GM18519 (cell line): ENCODE measurements at regions not wholly inside any gene's neighbourhood (a gene's known extent, or its start where the extent isn't known, plus 50 kb on each side); places are given as distances from the start of the nearest gene placed in this dataset.

ENCODE experiments used
- ATAC-seq: cut with Tn5 transposase; IDR thresholded peaks from one replicate; pipeline ENCODE4 v1.9.1; 2021; ENCODE audit warnings: mild to moderate bottlenecking, moderate library complexity; ENCODE audit not compliant: unreplicated experiment, low FRiP score

DNA sequence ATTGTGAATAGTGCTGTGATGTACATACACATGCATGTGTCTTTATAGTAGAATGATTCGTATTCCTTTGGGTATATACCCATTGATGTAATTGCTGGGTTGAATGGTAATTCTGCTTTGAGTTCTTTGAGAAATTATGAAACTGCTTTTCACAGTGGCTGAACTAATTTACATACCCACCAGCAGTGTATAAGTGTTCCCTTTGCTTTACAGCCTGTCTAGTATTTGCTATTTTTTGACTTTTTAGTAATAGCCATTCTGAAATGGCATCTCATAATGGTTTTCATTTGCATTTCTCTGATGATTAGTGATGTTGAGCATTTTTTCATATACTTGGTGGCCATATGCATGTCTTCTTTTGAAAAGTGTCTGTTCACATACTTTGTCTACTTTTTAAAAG, 54.5 kb upstream of the FAM78B start:
- ATAC-seq = peak; percentile 54

DNA sequence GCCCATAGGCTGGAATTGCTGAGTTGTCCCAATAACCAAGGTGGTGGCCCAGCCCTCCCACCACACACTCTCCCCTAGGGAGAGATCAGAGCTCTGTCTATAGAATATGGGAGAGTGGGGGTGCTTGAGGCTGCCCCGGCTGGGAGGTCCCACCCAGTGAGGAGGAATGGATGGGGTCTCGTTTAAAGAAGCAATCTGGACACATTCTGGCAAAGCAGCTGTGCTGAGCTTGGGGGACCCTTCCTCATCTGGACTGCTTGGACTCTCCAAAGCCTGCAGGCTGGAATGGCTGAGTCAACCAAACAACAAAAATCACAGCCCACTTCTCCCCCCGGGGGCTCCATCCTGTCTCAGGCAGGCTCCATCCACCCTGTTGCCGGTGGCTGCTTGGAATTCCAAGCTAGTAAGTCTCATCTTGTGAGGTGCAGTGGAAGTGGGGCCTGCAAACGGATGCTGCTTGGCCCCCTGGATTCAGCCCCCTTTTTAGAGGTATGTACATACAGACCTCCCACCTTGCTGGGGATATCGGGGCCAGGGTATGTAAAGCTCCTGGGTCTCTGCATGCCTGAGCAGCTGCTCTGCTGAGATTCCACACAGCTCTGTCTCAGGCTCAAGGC, 67.1 kb upstream of the FAM78B start:
- no peak for ATAC-seq

DNA sequence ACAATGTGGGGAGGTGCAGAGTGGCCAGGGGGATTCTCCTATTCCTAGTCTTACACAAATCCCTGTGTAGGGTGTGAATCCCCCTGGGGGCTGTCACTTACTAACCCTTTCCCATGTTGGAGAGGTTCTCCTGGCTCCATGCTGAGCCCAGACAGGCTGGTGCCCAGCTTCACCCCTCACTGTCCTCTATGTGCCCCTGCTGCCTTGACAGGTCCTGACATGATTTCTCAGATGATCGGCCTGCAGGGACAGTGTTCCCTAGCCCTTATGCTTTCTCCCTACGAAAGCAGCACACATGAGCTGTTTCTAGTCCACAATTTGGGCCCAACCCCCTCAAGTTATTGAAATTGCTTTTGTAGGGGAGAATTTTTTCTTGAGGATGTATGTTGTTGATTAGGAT, 68.9 kb upstream of the FAM78B start:
- no peak for ATAC-seq

DNA sequence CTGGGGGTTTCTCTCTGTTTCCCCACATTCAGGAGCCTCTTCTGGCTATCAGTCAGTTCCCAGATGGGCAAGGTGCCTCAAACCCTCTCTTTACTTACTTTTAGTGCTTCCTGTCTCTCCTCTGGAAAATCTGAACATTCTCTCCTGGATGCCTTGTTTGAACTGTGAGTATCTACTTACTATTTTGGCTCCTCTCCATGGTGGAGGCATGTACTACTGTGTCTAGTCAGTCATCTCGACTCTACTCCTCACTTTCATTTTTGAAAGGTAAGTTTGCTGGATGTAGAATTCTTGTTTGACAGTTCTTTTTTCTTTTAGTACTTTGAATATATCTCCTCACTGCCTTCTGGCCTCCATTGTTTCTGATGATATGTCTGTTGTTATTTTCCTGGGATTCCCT, 70.9 kb upstream of the FAM78B start:
- no peak for ATAC-seq

DNA sequence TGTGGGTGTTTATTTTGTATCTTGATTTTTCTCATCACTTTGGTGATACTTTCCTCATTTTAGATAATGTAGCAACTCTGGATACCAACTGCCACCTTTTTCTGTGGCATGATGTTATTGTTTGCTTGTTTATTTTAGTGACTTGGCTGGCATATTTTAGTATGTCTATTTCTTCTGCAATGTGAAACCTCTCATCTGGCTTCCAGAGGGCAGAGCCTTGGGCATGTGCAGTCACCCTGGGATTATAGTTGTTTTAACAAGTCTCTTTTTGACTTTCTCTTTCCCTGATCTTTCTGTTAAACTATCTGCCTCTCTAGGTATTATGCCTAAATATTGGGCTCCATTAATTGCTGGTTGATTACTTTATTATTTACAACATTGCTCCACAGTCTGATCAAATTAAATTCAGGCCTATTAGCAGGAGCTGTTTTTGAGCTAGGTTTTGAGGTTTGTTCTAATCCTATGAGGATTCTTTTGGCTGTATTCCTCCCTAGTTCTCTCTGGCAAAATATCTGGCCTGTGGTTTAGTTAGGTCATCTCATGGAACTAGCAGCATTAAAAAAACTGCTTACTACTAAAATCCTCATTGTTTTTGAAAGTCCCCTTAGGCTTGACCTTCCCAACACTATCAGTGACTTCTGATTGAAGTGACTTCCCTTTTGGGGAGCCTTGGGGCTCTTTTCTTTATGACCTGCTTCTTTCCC, 86.4 kb upstream of the FAM78B start:
- ATAC-seq = no peak

DNA sequence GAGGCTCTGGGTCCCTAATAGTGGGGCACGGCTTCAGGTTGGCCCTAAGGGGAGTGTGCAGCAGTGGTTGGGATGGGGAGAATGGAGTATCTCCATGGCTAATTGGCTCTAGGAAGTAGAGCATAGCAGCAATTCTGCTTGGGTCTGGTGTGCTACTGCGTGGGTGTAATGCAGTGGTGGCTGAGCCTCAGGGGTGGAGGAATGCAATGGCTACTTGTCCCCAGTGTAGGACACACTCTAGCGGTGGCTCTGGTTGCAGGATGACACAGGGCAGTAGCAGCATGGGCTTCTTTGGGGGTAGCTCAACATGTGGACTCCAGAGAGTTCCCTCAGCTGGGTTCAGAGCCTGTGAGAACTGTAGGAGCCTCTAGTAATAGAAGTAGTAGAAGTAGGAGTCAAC, 91.2 kb upstream of the FAM78B start:
- no peak for ATAC-seq

DNA sequence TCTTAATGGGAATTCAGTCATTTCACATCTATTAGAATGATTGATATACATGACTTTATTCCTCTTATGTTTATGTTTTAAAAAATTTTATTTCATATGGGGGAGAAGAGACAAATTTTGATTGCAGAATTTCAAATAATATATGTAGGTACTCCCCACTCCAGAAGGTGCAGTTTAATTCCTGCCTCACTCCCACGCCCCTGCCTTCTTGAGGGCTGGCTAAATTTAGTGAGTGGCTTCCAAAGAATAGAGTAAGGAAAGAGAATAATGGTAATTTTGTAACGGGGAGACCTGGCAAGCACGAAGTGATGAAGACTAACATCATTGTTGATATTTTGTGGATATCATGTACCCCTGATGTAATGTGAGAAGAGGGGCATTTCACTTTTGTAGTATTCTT, 94.7 kb upstream of the FAM78B start:
- no peak for ATAC-seq

DNA sequence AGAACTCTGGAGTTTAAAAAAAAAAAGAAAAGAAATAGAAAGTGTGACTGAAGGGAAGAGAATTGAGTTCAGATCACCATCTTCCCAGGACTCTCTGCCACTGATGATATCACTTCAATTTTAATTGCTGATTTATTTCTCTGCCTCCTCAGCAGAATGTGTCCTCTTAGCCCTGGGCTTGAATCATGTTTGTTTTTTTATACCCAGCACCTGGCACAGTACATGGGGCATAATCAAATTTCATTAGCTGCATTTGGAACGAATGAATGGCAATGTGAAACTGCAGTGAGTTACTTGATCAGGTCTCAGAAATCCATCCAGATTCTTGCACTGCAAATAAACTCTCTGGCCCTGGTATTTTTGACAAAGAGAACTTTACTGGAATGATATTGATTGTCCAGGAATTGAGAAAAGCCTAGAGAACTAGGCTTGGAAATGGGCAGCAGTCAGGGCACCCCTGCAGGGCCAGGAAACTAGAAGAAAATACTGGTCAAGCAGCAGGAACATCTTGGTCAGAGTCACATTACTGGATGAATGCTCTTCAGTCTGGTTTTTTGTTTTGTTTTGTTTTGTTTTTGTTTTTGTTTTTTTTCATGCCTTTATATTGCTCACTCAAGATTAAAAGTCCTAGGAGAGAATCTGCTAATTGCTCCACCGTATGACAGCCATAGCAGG, 103.8 kb upstream of the FAM78B start:
- no peak for ATAC-seq

DNA sequence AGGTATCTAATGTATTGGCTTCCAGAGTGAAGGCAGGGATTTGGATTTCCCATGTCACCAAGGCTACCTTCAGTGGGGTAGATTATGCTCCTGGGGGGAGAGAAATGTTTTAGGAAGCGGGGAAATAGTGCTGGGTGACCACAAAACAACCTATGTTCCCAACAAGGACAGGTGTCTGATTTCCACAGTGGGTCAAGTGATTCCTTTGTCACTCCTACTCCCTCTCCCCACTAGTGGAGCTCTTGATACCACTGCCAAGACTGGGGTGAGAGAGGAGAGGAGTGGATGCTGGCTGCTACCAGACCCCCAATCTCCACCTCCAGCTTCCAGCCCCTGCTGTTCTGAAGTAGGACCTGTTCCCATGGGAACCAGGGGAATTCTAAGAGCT, 104.3 kb upstream of the FAM78B start:
- ATAC-seq = no peak

DNA sequence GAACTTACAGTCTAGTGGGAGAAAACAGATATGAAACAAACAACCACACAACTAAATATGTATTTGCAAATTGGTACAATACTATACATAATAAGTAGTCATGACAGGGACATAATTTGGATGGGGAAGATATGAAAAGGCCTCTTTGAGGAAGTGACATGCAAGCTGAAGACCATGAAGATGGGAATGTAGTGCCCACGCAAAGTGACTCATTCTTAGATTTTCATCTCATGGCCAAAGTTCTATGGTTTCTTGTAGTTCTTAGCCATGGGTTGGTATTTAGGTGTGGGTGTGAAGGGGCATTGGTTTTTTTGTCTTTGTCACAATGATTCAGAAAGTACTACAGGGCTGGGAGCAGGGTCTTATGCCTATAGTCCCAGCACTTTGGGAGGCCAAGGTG, 105.4 kb upstream of the FAM78B start:
- peak; percentile 90 for ATAC-seq

DNA sequence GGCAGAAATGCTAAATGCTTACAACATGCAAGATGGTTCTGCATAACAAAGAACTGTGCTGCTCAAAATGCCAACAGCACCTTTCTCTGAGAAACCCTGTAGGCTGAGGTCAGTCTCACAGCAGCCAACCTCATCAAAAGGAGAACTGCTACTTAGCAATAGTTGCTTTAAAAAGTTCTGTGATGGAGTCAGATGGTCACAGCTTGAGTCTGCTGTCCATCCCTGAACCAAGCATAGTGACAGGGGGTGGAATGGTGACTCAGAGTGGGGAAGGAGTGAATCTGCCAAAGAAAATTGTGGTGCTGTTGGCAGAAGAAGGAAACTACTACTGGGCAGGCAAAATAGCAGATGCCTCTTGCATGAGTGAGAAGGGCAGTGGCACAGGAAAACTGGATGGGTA, 106.0 kb upstream of the FAM78B start:
- no peak for ATAC-seq

DNA sequence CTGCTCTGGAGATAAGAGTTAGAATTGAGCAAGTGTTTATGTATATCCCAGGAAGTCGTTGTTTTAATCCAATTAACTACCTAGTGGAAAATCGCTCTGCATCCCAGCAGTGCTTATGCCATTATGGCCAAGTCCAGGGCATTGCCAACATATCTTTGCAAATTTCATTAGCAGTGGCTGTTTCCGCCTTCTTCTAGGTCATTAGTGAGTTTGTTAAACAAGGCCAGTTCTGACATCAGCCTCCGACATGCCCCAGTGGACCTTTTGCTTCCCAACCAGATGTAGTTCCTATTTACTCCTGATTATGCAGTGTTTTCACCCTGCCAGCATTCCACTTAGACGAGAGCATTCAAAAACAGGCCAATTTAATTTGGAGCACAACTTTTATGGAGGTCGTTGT, 106.8 kb upstream of the FAM78B start:
- no peak for ATAC-seq

DNA sequence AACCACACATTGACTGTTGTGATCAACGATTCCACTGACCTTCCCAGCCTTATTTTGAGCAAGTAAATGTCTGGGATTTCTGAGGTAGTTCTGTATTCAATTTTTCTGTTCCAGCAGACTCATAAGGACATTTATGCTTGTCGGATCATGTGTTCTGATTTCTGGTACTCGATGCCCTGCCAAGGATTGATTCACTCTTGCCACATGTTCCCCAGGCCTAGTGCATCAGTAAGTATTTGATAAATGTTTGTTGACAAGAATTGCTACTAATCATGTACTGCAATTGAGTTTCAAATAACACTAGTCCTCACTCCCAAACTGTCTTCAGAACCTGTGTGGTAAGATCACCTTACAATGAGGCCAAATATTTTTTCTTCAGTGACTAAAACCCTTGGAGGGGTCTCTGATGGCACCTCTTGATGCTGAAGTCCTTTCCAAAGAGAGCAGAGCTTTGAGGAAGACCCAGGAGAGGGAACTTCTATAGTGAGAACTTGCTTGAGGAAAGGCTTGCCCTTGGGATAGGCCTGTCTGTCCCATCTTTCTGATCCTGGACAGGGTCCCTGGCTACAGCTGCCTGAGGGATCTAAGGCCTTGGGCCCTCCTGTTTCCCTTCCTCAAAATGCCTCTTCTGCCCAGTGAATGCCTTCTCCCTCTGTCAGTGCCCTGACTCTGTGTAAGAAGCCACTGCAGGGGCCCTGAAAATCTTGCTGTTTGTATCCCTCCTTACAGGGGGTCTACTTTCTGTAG, 115.8 kb upstream of the FAM78B start:
- no peak for ATAC-seq

DNA sequence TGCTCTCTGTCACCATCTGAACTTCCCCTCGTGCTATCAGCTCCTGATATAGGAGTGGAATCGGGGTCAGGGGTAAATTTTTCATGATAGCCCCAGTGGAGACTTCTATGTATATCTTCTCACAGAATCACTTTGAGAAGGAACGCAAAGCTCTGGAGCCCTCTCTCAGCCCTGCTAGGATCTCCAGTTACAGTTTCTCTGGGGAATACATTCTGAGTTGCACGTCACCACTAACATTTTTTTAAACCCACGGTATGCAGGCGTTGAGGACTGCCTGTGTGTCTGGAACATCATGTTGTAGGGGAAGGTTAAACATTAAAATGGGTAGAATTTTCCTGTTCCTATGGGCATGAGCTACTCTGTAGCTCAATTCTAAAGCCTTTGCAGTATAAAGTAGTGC, 116.4 kb upstream of the FAM78B start:
- ATAC-seq = no peak

DNA sequence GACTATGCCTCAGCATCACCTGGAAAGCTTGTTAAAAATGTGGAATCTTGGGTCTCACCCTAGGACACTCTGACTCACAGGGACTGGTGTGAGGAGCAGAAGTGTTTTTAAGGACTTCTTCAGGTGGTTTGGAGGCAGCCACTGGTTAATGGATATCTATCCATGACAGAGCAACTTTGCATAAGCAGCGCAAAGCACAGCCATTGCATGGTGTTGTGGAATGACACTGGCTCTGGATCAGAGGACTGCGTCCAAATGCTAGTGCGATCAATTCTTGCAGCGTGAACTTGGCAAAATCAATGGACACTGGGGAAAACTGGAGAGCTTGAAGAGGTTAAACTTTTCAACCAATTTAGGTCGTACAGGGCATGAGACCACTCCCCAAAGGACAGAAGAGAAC, 116.8 kb upstream of the FAM78B start:
- ATAC-seq = no peak

DNA sequence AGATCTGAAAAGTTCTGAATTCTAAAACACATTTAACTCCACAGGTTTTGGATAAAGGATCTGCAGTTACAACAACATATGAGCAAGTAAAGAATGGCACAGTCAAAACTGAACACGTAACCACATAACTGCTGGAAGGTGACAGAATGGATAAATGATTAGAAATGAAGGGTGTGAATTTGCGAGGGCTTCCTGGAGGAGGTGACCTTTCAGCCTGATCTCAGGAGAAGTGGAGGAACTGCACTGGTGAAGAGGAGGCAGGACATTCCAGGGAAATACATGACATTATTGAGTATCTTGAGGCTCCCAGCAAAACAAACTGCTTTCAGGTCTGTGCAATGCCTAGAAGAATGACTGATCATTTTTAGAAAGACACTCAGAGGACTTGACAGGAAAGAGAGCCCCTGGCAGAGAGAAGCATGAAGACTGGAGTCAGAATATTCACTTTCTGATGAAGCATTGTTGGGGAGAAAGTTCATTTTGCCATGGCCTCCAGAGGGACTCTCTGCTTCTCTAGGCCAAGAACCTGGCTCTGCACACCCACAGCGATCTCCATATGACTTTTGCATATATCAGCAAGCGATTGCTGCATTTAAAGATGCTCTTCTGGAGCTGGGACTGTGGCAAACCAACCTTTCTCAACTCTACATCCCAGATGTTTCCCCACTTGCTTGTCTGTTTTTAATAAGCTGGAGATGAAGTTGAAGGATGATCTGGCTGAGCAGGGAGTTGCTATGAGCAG, 122.7 kb upstream of the FAM78B start:
- ATAC-seq = no peak

DNA sequence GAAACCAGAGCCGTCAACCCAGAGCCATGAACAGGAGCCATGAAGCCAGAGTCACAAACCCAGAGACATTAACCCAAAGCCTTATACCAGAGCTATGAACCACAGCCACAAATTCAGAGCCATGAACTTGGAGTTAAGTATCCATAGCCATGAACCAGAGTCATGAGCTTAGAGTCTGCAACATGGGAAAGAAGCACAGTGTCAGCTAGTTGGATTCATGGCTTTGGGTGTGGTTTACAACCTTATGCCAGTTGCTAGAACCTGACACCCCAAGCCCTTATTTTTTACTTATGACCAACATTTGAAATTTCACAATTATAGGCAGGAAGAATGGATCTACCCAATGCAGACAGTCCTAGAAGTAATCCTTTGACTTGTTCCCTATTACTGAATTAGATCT, 128.9 kb upstream of the FAM78B start:
- no peak for ATAC-seq

DNA sequence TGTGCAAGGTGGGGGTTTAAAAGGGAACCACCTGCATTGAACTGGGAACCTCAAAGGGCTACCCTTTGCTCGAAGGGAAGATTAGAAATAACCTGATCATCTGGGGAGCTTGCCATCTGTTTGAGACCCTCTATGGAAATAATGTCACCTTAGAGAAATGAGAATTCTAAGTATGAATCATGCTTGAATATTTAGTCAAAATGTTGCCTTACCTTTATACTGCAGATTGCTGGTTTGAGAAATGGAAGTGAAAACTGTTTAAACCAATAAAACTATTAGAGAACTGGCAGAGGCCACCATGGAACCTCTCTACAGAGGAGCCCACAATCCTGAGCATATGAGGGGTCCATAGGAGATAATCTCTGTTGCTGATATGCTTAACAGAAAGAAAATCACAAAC, 131.2 kb upstream of the FAM78B start:
- no peak for ATAC-seq

DNA sequence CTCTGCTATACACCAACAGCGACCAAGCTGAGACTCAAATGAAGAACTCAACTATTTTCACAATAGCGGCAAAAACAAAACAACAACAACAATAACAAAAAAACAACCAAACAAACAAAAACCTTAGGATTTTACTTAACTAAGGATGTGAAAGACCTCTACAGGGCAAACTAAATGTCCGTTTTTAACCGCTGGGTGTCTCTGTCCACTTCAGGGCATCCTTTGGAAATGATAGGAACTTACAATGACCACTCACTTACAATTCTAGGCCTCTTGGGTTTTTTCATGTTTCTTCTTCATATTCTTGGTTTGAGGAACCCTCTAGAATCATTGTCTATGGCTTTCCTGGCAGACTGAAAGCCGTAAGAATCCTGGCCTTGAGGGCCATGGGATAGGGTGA, 134.0 kb upstream of the FAM78B start:
- ATAC-seq = no peak

DNA sequence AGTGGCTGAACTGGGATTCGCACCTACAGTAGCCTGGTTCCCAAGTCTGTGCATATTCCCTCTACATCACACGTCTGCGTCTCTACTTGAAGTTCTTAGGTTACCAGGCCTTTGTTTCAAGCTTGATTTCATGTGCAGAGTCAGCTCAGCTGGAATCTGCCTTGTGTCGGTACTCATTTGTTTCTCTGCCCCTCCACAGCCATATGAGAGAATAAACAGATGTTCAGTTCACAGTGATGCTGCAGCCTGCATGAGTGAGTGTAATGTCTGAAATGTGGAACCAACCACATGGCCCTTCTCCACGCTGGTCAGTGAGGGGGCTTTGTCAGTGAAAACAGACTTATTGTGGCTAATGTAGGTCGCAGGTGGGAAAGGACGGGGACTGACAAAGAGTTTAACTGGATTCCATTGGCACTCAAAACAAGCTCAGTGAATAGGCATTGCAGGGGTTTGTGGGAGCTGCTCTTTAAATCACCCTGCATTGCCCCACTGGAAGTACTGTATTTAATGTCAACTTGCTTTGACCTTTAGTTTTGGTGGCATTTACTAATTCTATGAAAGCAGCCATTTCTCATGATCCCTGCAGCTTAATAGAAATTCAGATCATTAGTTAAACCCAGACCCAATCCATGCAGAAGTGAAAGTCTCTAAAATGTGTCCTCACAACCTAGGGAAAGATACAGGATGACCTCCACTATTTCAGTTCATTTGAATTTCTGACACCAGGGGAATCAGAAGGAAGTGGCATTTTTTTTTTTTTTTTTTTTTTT, 136.4 kb upstream of the FAM78B start:
- no peak for ATAC-seq
